Ectodermal cell (in vitro differentiated cells): ENCODE measurements at regions not wholly inside any gene's neighbourhood (a gene's known extent, or its start where the extent isn't known, plus 50 kb on each side); places are given as distances from the start of the nearest gene placed in this dataset.

Source experiments
- H3K27ac ChIP-seq: 2 replicates; pipeline ENCODE4 v1.7.0; 2013; ENCODE audit warnings: mild to moderate bottlenecking, low read depth, low read length; ENCODE audit not compliant: insufficient read depth, poor library complexity, severe bottlenecking
- H3K27me3 ChIP-seq: 2 replicates; pipeline ENCODE4 v1.7.0; 2013; ENCODE audit warnings: mild to moderate bottlenecking, low read length; ENCODE audit not compliant: insufficient read depth, control insufficient read depth, poor library complexity, severe bottlenecking
- H3K36me3 ChIP-seq: one replicate; pipeline ENCODE4 v1.7.0; 2013; ENCODE audit warnings: low read length; ENCODE audit not compliant: control insufficient read depth, insufficient read depth
- H3K4me1 ChIP-seq: one replicate; pipeline ENCODE4 v1.7.0; 2013; ENCODE audit warnings: low read length; ENCODE audit not compliant: control insufficient read depth, insufficient read depth
- H3K4me3 ChIP-seq: 2 replicates; pipeline ENCODE4 v1.7.0; 2013; ENCODE audit warnings: low read depth, low read length, control low read depth; ENCODE audit not compliant: insufficient read depth
- H3K9me3 ChIP-seq: 2 replicates; pipeline ENCODE4 v1.7.0; 2013; ENCODE audit warnings: mild to moderate bottlenecking, low read length, moderate library complexity; ENCODE audit not compliant: control insufficient read depth
- WGBS, 2 experiments: methylation state at CpG; one replicate each; pipeline ENCODE4 v1.1.7; 2013; ENCODE audit warnings: missing lambda C conversion rate in 2 of 2; 5-methylcytosine and 5-hydroxymethylcytosine counted together

- no peak overlapping the region for H3K27ac ChIP-seq
- H3K9me3 ChIP-seq, result no peaks in the 10 kb centered on the region
- H3K4me3 ChIP-seq, result no peak overlapping the region
- H3K4me1 ChIP-seq, result no peaks in the 10 kb centered on the region
- no peaks in the 10 kb centered on the region for H3K27me3 ChIP-seq
- H3K36me3 ChIP-seq, result no peaks in the 10 kb centered on the region
- WGBS, 2 experiments, result 91 to 95% methylated on average over 3 of the region's 3 CpGs
Observed at GRCh38 chr17:52395308-52395707, 236.8 kb upstream of the CA10 start.

GRCh38 chr17:52390422-52390821 lies 231.9 kb upstream of the CA10 start:
- Histone ChIP-seq H3K27ac (no peak overlapping the region), H3K9me3 (no peaks in the 10 kb centered on the region), H3K27me3 (no peaks in the 10 kb centered on the region), H3K4me3 (no peak overlapping the region), H3K36me3 (no peaks in the 10 kb centered on the region), H3K4me1 (no peaks in the 10 kb centered on the region)
- 42% methylated on average over 1 of the region's 1 CpG; no CpG with 5 or more reads in 1 of the 2 experiments for WGBS, 2 experiments

- Histone ChIP-seq H3K4me1 (no peaks in the 10 kb centered on the region), H3K9me3 (no peaks in the 10 kb centered on the region), H3K36me3 (no peaks in the 10 kb centered on the region), H3K27ac (no peak overlapping the region), H3K27me3 (no peaks in the 10 kb centered on the region), H3K4me3 (no peak overlapping the region)
- WGBS, 2 experiments, result 85 to 87% methylated on average over 4 of the region's 4 CpGs
Observed at GRCh38 chr17:52389632-52390031, 231.1 kb upstream of the CA10 start.

GRCh38 chr17:52388941-52389340 lies 230.4 kb upstream of the CA10 start:
- Histone ChIP-seq H3K27ac (no peak overlapping the region), H3K27me3 (no peaks in the 10 kb centered on the region), H3K36me3 (no peaks in the 10 kb centered on the region), H3K4me3 (no peak overlapping the region), H3K9me3 (no peaks in the 10 kb centered on the region), H3K4me1 (no peaks in the 10 kb centered on the region)
- WGBS, 2 experiments, result 63 to 64% methylated on average over 1 of the region's 1 CpG

GRCh38 chr17:52384695-52385094 lies 226.2 kb upstream of the CA10 start:
- no peaks in the 10 kb centered on the region for H3K9me3 ChIP-seq

GRCh38 chr17:52383493-52384100 lies 225.1 kb upstream of the CA10 start:
- H3K36me3 ChIP-seq, result no peaks in the 10 kb centered on the region
- no peak overlapping the region for H3K27ac ChIP-seq
- no peaks in the 10 kb centered on the region for H3K9me3 ChIP-seq
- 68 to 78% methylated on average over 4 of the region's 4 CpGs for WGBS, 2 experiments
- no peaks in the 10 kb centered on the region for H3K4me1 ChIP-seq
- H3K4me3 ChIP-seq, result no peak overlapping the region
- no peaks in the 10 kb centered on the region for H3K27me3 ChIP-seq

More at GRCh38 chr17:52384695-52385094, 226.2 kb upstream of the CA10 start:
- no peaks in the 10 kb centered on the region for H3K27me3 ChIP-seq
- no peak overlapping the region for H3K4me3 ChIP-seq
- H3K27ac ChIP-seq, result no peak overlapping the region
- WGBS, 2 experiments, result 86 to 93% methylated on average over 4 to 5 of the region's 5 CpGs
- no peaks in the 10 kb centered on the region for H3K36me3 ChIP-seq
- H3K4me1 ChIP-seq, result no peaks in the 10 kb centered on the region

GRCh38 chr17:52378860-52379259 lies 220.3 kb upstream of the CA10 start:
- H3K4me3 ChIP-seq, result no peak overlapping the region
- WGBS, 2 experiments, result 83 to 95% methylated on average over 3 of the region's 3 CpGs
- no peaks in the 10 kb centered on the region for H3K36me3 ChIP-seq
- H3K27me3 ChIP-seq, result no peaks in the 10 kb centered on the region
- H3K9me3 ChIP-seq, result no peaks in the 10 kb centered on the region
- no peaks in the 10 kb centered on the region for H3K4me1 ChIP-seq
- H3K27ac ChIP-seq, result no peak overlapping the region

GRCh38 chr17:52376137-52376536 lies 217.6 kb upstream of the CA10 start:
- Histone ChIP-seq H3K9me3 (no peaks in the 10 kb centered on the region), H3K4me3 (no peak overlapping the region), H3K27me3 (no peaks in the 10 kb centered on the region), H3K27ac (no peak overlapping the region), H3K4me1 (no peaks in the 10 kb centered on the region), H3K36me3 (no peaks in the 10 kb centered on the region)
- 55 to 58% methylated on average over 3 of the region's 3 CpGs for WGBS, 2 experiments

- Histone ChIP-seq H3K27me3 (no peaks in the 10 kb centered on the region), H3K4me3 (no peak overlapping the region), H3K36me3 (no peaks in the 10 kb centered on the region), H3K9me3 (no peaks in the 10 kb centered on the region), H3K4me1 (no peaks in the 10 kb centered on the region), H3K27ac (no peak overlapping the region)
- 83 to 85% methylated on average over 7 of the region's 7 CpGs for WGBS, 2 experiments
Observed at GRCh38 chr17:52368886-52369285, 210.4 kb upstream of the CA10 start.

- 87 to 89% methylated on average over 2 of the region's 2 CpGs for WGBS, 2 experiments
- H3K4me1 ChIP-seq, result no peaks in the 10 kb centered on the region
- no peaks in the 10 kb centered on the region for H3K36me3 ChIP-seq
- no peak overlapping the region for H3K4me3 ChIP-seq
- peaks cover 5% of the 10 kb centered on the region for H3K9me3 ChIP-seq
- no peak overlapping the region for H3K27ac ChIP-seq
- H3K27me3 ChIP-seq, result no peaks in the 10 kb centered on the region
Observed at GRCh38 chr17:52357854-52358253, 199.3 kb upstream of the CA10 start.

GRCh38 chr17:52336796-52337195 lies 178.3 kb upstream of the CA10 start:
- WGBS, 2 experiments, result 83 to 85% methylated on average over 4 of the region's 4 CpGs
- Histone ChIP-seq H3K9me3 (no peaks in the 10 kb centered on the region), H3K4me1 (no peaks in the 10 kb centered on the region)

More at GRCh38 chr17:52336796-52337195, 178.3 kb upstream of the CA10 start:
- Histone ChIP-seq H3K36me3 (no peaks in the 10 kb centered on the region), H3K27me3 (no peaks in the 10 kb centered on the region), H3K27ac (no peak overlapping the region), H3K4me3 (no peak overlapping the region)
